ENCODE measurements at regions not wholly inside any gene's neighbourhood (a gene's known extent, or its start where the extent isn't known, plus 50 kb on each side); places are given as distances from the start of the nearest gene placed in this dataset.
A peak's percentile ranks its signal among the peaks of the same experiment; 100 is the strongest.

GRCh38 chr12:28950049-28950448 lies 199.0 kb upstream of the FAR2 start:
- ATAC-seq, result no peak
- intact Hi-C loops (cut with DNase I), result no loop called here
- DNase-seq, result no peak

DNA sequence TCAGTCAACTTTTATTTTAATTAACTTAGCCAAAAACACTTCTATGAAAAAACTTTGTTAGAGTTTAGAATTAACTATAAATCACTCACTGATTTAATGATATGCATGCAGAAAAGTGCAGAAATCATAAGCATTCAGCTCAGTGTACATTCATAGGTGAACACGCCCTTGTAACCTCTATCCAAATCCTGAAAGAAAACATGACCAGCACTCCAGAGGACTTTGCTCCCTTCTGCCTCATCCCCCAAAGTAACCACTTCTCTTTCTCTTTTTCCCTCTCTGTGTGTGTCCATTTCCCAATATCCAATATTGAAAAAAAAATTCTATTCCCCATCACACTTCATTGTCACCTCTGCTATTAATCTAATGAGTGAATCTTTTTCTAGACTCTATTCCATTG lies 197.1 kb upstream of the FAR2 start:
- intact Hi-C loops (cut with DNase I), result no loop called here
- DNase-seq (no peak), ATAC-seq (no peak)

DNA sequence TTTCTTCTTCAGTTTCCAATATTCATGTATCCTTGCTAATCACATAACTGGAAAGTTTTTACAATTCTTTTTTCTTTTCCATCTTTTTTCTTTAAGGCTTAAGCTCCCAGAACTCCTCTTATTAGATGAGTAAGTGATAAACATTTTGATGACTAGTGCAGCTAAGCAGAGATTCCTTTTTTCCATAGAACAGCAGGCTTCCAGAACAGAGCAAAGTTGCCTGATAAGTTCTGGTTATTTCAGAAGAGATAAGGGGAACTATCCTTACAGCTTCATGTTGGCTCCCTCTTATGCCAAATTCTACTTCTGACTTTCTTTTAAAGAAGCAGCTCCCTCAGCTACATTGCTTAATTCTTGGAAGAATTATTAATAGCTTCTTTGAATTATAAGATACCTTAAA lies 194.7 kb upstream of the FAR2 start:
- ATAC-seq (peak in 1 of 2 donors; percentile 75), DNase-seq (no peak)
- intact Hi-C loops (cut with DNase I), result no loop called here

DNA sequence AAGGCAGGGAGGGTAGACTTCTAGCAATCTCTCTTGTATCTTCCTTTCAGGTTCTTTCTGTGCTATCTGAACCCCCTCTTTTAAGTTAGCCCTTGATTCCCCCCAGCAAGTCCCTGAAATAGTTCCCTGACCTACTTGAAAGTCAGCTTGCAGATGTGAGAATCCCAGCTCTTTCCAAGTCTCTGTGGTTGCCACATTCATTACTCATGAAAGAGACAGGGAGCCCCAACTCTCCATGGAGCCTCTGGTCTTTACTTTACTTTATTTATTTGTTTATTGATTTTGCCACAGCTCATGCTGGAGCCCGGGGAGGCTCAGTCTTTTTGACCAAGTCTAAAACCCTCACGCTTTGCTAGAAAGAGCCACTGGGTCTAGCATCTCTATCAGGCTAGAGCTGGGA lies 193.6 kb upstream of the FAR2 start:
- DNase-seq, result no peak
- intact Hi-C loops (cut with DNase I), result no loop called here
- ATAC-seq, result no peak

GRCh38 chr12:28955931-28956330 lies 193.1 kb upstream of the FAR2 start:
- no peak for DNase-seq
- no peak for ATAC-seq
- intact Hi-C loops (cut with DNase I), result no loop called here

DNA sequence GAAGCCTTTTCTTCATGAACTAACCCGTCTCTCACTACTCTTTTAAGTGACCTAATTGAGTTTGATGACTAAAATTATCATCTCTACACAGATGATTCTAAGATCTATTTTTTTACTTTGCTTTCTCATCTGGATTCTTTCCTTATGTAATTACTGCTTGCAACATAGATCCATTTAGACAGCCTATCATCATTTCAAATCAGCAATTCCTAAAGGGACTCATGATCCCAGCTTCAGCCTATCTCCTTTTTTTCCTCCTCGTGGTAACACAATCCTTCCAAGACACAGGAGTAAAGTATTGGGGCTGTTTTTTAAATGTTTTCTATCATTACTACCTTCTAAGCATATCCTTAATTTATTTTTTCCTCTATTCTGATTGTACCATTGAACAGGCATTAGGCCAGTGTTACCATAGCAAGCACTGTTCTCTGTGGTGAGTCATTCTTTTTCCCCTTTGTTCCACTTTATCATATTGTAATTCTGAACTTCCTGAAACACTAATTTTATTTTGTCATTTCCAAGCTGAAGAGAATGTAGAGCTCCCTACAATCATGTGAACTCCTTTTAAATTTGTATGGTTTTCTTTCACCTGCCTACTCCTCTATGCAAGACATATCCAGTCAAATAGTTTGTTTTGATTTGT lies 190.4 kb upstream of the FAR2 start:
- intact Hi-C loops (cut with DNase I), result no loop called here
- DNase-seq, result no peak
- ATAC-seq, result peak; percentile 43 to 47

- ATAC-seq, result peak in 1 of 2 donors; percentile 52
- intact Hi-C loops (cut with DNase I), result no loop called here
- DNase-seq, result no peak
Observed at GRCh38 chr12:28961948-28962384, 187.1 kb upstream of the FAR2 start.

DNA sequence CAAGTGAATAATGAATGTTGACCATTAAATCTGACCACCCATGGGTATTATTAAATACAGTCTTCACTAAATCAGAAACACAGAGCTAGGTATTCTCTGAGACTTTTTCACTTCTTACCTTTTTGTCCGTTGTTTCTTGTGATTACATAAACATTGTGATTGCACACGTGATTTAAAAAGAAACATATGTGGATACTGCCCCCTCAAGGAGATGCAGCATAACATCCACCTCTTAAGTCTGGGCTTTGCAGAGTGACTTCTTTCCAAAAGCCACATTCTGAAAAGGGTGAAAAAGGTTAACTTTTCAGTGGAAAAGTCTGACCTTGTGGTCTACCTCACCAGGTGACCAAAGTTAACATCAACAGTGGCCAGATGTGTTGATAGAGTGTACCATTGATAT lies 185.5 kb upstream of the FAR2 start:
- DNase-seq (no peak), ATAC-seq (no peak)

DNA sequence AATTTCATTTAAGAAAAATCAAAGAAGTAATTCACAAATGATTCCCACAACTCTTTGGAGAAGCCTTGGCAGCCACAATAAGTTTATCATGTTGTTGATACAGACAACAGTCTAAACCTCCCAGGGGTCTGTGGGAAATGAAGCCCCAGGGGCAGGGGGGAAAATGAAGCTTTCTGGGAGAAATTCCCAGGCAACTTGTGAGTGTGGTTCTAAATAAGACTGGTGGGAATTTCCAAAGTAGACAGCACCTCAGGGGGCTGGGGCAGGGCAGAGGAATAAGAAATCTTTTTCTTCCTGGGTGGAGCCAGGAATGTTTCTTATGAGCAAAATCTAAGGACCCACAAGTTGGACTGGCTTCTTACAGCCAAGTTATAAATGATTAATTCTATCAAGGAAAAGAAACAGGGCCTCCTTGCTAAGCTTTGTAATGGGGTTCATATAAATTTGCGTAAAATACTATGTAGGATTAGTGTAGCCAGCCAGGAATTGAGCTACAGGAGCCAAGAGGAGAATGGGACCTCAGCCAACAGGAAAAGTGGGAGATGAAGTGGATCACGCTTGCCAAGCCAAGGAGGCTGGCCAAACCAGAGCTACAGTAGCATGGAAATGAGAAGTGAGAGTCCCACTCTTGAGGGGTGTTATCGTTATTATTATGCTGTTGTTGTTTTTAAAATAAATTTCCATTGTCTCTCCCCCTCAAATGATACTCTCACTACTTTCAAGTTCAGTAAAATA lies 182.9 kb upstream of the FAR2 start:
- ATAC-seq, result peak; percentile 67 to 75
- peak; percentile 72 for DNase-seq
- intact Hi-C loops (cut with DNase I), result no loop called here

More for the DNA sequence above, 185.5 kb upstream of the FAR2 start:
- intact Hi-C loops (cut with DNase I), result no loop called here

- intact Hi-C loops (cut with DNase I), result no loop called here
- DNase-seq (no peak), ATAC-seq (no peak)
Observed at GRCh38 chr12:28967426-28967825, 181.7 kb upstream of the FAR2 start.

DNA sequence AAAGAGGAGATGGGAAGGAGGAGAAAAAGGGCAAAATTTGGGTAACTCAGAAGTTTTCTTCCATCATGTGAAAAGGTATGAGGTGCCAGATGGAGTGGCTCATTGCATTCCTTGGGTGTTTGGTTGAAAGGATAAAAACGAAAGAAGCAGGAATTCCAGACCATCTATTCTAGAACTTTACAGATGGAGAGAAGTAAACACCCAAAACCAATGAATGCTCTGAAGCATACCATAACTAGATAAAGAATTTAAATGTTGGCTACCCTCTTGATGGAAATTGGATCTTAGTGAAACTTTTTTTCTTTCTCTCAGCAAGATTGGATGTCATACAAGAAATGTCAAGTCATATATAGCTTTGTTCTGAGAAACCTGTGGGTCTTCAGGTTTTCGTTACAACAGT lies 175.6 kb upstream of the FAR2 start:
- ATAC-seq (no peak), DNase-seq (no peak)
- intact Hi-C loops (cut with DNase I), result no loop called here

DNA sequence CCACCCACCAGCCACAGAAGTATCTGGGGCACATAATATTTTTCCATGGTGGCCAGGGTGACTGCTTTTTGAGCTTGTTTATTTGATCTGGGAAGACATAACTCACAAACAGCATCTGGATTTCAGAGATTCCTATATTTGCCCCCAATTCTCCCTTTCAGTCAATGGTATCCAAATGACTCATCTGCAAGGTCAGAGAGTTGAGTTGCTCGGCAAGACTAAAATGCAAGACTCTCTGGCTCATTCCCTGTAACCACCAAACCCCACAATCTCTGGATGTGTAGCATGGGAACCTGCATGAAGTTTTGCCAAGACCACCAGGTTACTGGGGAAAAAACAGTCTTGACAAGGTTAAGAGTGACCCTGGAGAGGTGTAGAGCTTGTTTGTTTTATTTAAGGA lies 174.9 kb upstream of the FAR2 start:
- DNase-seq (no peak), ATAC-seq (no peak)
- intact Hi-C loops (cut with DNase I), result no loop called here

DNA sequence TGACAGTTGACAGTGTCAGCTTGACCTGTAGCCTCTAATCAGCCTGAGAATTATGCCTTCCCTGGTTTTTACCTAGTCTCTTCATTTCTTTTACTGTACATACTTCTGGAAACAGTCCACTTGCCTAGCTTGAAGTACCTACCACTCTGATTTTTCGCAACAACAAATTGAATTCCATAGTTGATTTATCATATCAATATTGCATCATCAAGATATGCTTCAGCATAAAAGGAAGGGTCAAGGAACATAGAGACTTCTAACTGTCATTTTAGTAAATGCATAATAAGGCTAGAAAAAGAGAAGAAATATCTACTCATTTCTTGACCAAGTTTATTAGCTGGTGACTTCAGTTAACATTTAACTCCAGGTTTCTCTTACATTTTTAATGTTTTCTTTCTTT lies 174.2 kb upstream of the FAR2 start:
- DNase-seq, result no peak
- intact Hi-C loops (cut with DNase I), result no loop called here

GRCh38 chr12:28975564-28976340 lies 173.3 kb upstream of the FAR2 start:
- DNase-seq (no peak), ATAC-seq (no peak)
- intact Hi-C loops (cut with DNase I), result no loop called here

More for the DNA sequence above, 174.2 kb upstream of the FAR2 start:
- ATAC-seq, result no peak

DNA sequence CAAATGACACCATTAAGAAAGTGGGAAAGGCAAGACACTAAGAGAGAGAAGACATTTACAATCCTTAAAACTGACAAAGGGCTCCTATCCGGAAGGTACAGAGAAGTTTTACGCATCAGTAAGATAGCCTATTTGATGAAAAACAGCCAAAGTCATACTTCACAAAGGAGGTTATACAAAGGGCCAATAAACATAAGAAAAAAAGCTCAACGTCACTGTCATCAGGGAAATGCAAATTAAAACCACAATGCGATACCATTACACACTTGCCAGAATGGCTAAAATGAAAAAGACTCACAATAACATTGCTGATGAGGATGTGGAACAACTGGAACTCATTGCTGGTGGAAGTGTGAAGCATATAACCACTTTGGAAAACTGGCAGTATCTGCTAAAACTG lies 168.6 kb upstream of the FAR2 start:
- intact Hi-C loops (cut with DNase I), result no loop called here
- ATAC-seq, result no peak
- DNase-seq, result no peak

- no peak for DNase-seq
- intact Hi-C loops (cut with DNase I), result no loop called here
- peak in 1 of 2 donors; percentile 77 for ATAC-seq
Observed at GRCh38 chr12:28987538-28988324, 161.3 kb upstream of the FAR2 start.

GRCh38 chr12:28988325-28988704 lies 160.8 kb upstream of the FAR2 start:
- ATAC-seq (peak in 1 of 2 donors; percentile 60), DNase-seq (no peak)
- intact Hi-C loops (cut with DNase I), result no loop called here

DNA sequence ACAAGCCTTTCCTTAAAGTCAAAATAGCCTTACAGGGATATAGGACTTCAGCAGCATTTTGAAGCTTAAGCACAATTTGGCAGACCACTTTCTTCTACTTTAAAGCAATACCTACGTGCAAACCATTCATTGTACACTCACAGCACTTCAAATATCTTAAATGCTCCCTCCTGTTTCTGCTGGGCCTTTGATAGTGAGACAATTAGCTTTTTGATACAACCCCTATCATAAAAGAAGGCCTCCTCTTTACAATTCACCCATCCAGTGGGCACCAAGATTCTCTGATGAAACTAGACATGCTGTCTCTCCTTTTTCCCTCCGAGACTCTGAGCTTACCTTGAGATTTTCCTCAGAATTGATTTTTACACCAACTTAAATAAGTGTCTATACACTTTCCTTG lies 157.5 kb upstream of the FAR2 start:
- DNase-seq (no peak), ATAC-seq (no peak)
- intact Hi-C loops (cut with DNase I), result no loop called here

DNA sequence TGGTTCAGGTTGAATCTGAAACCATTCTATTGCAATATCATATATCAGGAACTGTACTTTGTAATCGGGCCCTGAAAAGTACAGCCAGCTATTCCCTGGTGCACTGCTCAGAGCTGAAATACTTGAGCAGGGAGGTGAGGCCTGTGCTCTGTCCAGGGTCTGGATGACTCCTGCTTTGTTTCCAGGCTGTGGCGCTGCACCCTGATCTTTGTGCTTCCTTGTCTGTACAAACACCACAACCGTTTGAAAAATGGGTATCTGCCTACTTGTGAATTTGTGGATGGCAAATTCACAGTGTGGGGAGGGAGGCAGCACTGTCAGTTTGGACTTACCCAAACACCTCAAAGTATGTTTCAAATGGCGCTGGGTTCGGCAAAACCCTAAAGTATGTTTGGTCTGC lies 155.4 kb upstream of the FAR2 start:
- intact Hi-C loops (cut with DNase I), result no loop called here
- DNase-seq (no peak), ATAC-seq (peak in 1 of 2 donors; percentile 39)

All from left cardiac atrium (tissue), 4 donors.